HepG2 (cell line): ENCODE measurements at regions not wholly inside any gene's neighbourhood (a gene's known extent, or its start where the extent isn't known, plus 50 kb on each side); places are given as distances from the start of the nearest gene placed in this dataset.

ENCODE experiments used
- ATAC-seq: fragments of 200-7000 bp; cut with Tn5 transposase; 3 replicates; pipeline ENCODE4 v1.9.1; 2020; ENCODE audit warnings: mild to moderate bottlenecking, moderate library complexity
- BruUV-seq: library from RNA; stranded (reverse); fragments of 400-500 nt; replicated peaks from 2 replicates; lab custom pipeline; 2021; lab: Mats Ljungman, UMichigan
- CTCF ChIA-PET: fragments of 300-600 bp; formaldehyde crosslinking; extraction: SDS; loops from one replicate; lab custom pipeline; 2021; ENCODE audit warnings: low total read pairs, inconsistent platforms, low intra/inter-chr PET ratio; lab: Yijun Ruan, JAX
- POLR2A ChIA-PET: fragments of 350-600 bp; sonication (Branson Sonifier 250); formaldehyde crosslinking; loops from one replicate; lab custom pipeline; 2020; ENCODE audit warnings: antibody characterized with exemption, inconsistent platforms; lab: Yijun Ruan, JAX
- DNase-seq: peaks from one replicate; pipeline ENCODE4 v3.0.0-alpha.2; 2015; ENCODE audit warnings: low spot score
- FAIRE-seq: peaks from 3 replicates; lab custom pipeline; 2011; peaks lifted over from hg19 to GRCh38; lab: Jason Lieb, UNC
- H2AFZ ChIP-seq: one replicate; pipeline ENCODE4 v1.6.1; 2011; ENCODE audit warnings: low read length, inconsistent platforms
- H3K27ac ChIP-seq: fragments of 300-600 bp; 3 replicates; pipeline ENCODE4 v1.8.0; 2011; ENCODE audit warnings: mixed run types, mild to moderate bottlenecking, mixed read lengths, low read length, inconsistent platforms; ENCODE audit not compliant: insufficient read depth; ENCODE audit errors: extremely low read length
- H3K27me3 ChIP-seq, 2 experiments: fragments of 200-600 bp in 1 of 2; 2 replicates in 1 of 2; 3 replicates in 1 of 2; pipeline versions ENCODE4 v1.6.0 to v1.8.0; 2011; ENCODE audit warnings: low read length in 2 of 2, mild to moderate bottlenecking in 2 of 2, moderate library complexity in 2 of 2, inconsistent platforms in 1 of 2; ENCODE audit not compliant: insufficient read depth in 2 of 2, control insufficient read depth in 1 of 2
- H3K36me3 ChIP-seq, 2 experiments: fragments of 200-600 bp in 1 of 2; replicated peaks in 1 of 2; 2 replicates in 1 of 2; 3 replicates in 1 of 2; pipeline versions ENCODE4 v1.5.1 to v1.8.0; 2011; ENCODE audit warnings: low read length in 2 of 2, inconsistent platforms in 1 of 2; ENCODE audit not compliant: insufficient read depth in 2 of 2, control insufficient read depth in 1 of 2
- H3K4me1 ChIP-seq: 2 replicates; pipeline ENCODE4 v1.5.1; 2012; ENCODE audit warnings: low read length, inconsistent platforms; ENCODE audit not compliant: insufficient read depth
- H3K4me2 ChIP-seq: 2 replicates; pipeline ENCODE4 v1.6.0; 2011; ENCODE audit warnings: low read depth, low read length, inconsistent platforms
- H3K4me3 ChIP-seq, 3 experiments: fragments of 200-600 bp in 1 of 3; sonication (generic), shearing (Covaris generic) in 1 of 3; replicated peaks in 1 of 3; 2 replicates each; pipeline ENCODE4 v1.5.1; 2011 to 2016; ENCODE audit warnings: low read length in 3 of 3, inconsistent platforms in 2 of 3, low read depth in 2 of 3, mild to moderate bottlenecking in 2 of 3, control low read depth in 1 of 3, mixed read lengths in 1 of 3; ENCODE audit not compliant: insufficient read depth in 1 of 3
- H3K79me2 ChIP-seq: one replicate; pipeline ENCODE4 v1.6.1; 2011; ENCODE audit warnings: low read length, inconsistent platforms; ENCODE audit not compliant: insufficient read depth
- H3K9ac ChIP-seq: 2 replicates; pipeline ENCODE4 v1.6.0; 2011; ENCODE audit warnings: mild to moderate bottlenecking, low read depth, low read length, inconsistent platforms; ENCODE audit not compliant: insufficient read depth
- H3K9me3 ChIP-seq: 2 replicates; pipeline ENCODE4 v1.5.1; 2012; ENCODE audit warnings: mild to moderate bottlenecking, low read length
- H4K20me1 ChIP-seq: 2 replicates; pipeline ENCODE4 v1.6.0; 2011; ENCODE audit warnings: inconsistent platforms, mild to moderate bottlenecking, low read length, moderate library complexity; ENCODE audit not compliant: insufficient read depth
- CENPT ChIP-seq: sonication (generic); formaldehyde crosslinking; IDR thresholded peaks from 2 replicates; pipeline ENCODE4 v1.8.0; 2022; ENCODE audit warnings: low read depth, mild to moderate bottlenecking, moderate library complexity, missing genetic modification reagents
- DMTF1 ChIP-seq: sonication (generic); formaldehyde crosslinking; IDR thresholded peaks from 2 replicates; pipeline ENCODE4 v1.4.0; 2020; ENCODE audit warnings: mild to moderate bottlenecking, missing genetic modification reagents
- FOXA3 ChIP-seq: IDR thresholded peaks from 2 replicates; pipeline ENCODE4 v1.6.1; 2016; ENCODE audit warnings: missing genetic modification reagents, missing compliant biosample characterization
- GABPB1 ChIP-seq: IDR thresholded peaks from 2 replicates; pipeline ENCODE4 v1.6.1; 2016; ENCODE audit warnings: mild to moderate bottlenecking, missing genetic modification reagents, moderate library complexity, missing compliant biosample characterization
- MAFG ChIP-seq: sonication (generic); formaldehyde crosslinking; IDR thresholded peaks from 2 replicates; pipeline ENCODE4 v1.5.1; 2020; ENCODE audit warnings: mild to moderate bottlenecking, missing genetic modification reagents
- MED1 ChIP-seq: sonication (generic); formaldehyde crosslinking; IDR thresholded peaks from 2 replicates; pipeline ENCODE4 v1.4.0; 2020; ENCODE audit warnings: missing genetic modification reagents
- PAX8 ChIP-seq: sonication (generic); formaldehyde crosslinking; IDR thresholded peaks from 2 replicates; pipeline ENCODE4 v1.8.0; 2022; ENCODE audit warnings: mild to moderate bottlenecking, missing genetic modification reagents, borderline replicate concordance
- PAXIP1 ChIP-seq: sonication (generic); formaldehyde crosslinking; conservative IDR thresholded peaks from 2 replicates; pipeline ENCODE4 v1.4.0; 2020; ENCODE audit warnings: mild to moderate bottlenecking, missing genetic modification reagents, moderate library complexity
- THAP11 ChIP-seq: IDR thresholded peaks from 2 replicates; pipeline ENCODE4 v1.6.1; 2016; ENCODE audit warnings: missing biosample characterization, missing genetic modification reagents
- ZBTB39 ChIP-seq: sonication (generic); formaldehyde crosslinking; IDR thresholded peaks from 2 replicates; pipeline ENCODE4 v1.5.0; 2020; ENCODE audit warnings: missing genetic modification reagents
- ZNF138 ChIP-seq: sonication (generic); formaldehyde crosslinking; IDR thresholded peaks from 2 replicates; pipeline ENCODE4 v1.5.0; 2020; ENCODE audit warnings: mild to moderate bottlenecking, low read depth, missing genetic modification reagents
- ZNF552 ChIP-seq: sonication (generic); formaldehyde crosslinking; IDR thresholded peaks from 2 replicates; pipeline ENCODE4 v1.9.0; 2022; ENCODE audit warnings: missing genetic modification reagents, mild to moderate bottlenecking, borderline replicate concordance
- WGBS: methylation state at CpG from one replicate; pipeline ENCODE4 v1.1.6; 2017; ENCODE audit warnings: low lambda C conversion rate; 5-methylcytosine and 5-hydroxymethylcytosine counted together
- in situ Hi-C: cut with HindIII; loops from 2 replicates; pipeline ENCODE4 v1.10.0; 2017; ENCODE audit warnings: low pct_unique_long_range_greater_than_20kb; ENCODE audit not compliant: extremely low pct_ligation_motif_present
- intact Hi-C: fragments of 100-400 bp; cut with micrococcal nuclease; formaldehyde crosslinking; loops from one replicate; pipeline ENCODE4 v1.10.0; 2022; ENCODE audit not compliant: unreplicated experiment
- TF ChIP-seq, protein P1 (sequence below): sonication (generic); formaldehyde crosslinking; IDR thresholded peaks from 2 replicates; pipeline ENCODE4 v1.5.0; 2020; ENCODE audit warnings: missing genetic modification reagents
- TF ChIP-seq, protein P2 (sequence below): sonication (generic); formaldehyde crosslinking; IDR thresholded peaks from 2 replicates; pipeline ENCODE4 v1.4.0; 2020; ENCODE audit warnings: mild to moderate bottlenecking, low read depth, missing genetic modification reagents

GRCh38 chr14:85350667-85351066 lies 179.3 kb upstream of the FLRT2 start:
- whole genome bisulfite sequencing, result 11% methylated on average over 3 of the region's 3 CpGs
- POLR2A ChIA-PET, result no interaction called here
- intact Hi-C loops (no loop called here), in situ Hi-C loops (no loop called here)
- CTCF ChIA-PET, result no interaction called here
- Histone ChIP-seq H3K36me3 (no peaks in the 10 kb centered on the region), H3K4me2 (no peak overlapping the region), H3K9ac (no peak overlapping the region), H3K9me3 (peaks cover 80% of the 10 kb centered on the region), H4K20me1 (no peaks in the 10 kb centered on the region), H3K4me1 (no peaks in the 10 kb centered on the region), H3K79me2 (no peaks in the 10 kb centered on the region), H3K27me3 (no peaks in the 10 kb centered on the region), H2AFZ (no peak overlapping the region), H3K4me3 (no peak overlapping the region), H3K27ac (no peak overlapping the region)
- DNase-seq, result no peak
- BruUV-seq, result no TSS peak
- no peak for FAIRE-seq
- ATAC-seq, result no peak
- TF ChIP-seq, protein P1, sequence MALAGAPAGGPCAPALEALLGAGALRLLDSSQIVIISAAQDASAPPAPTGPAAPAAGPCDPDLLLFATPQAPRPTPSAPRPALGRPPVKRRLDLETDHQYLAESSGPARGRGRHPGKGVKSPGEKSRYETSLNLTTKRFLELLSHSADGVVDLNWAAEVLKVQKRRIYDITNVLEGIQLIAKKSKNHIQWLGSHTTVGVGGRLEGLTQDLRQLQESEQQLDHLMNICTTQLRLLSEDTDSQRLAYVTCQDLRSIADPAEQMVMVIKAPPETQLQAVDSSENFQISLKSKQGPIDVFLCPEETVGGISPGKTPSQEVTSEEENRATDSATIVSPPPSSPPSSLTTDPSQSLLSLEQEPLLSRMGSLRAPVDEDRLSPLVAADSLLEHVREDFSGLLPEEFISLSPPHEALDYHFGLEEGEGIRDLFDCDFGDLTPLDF (CRISPR knock-in tag), result no peak
- no peak for TF ChIP-seq PAX8 (CRISPR knock-in tag)
- no peak for TF ChIP-seq FOXA3 (CRISPR knock-in tag)
- no peak for TF ChIP-seq ZBTB39 (CRISPR knock-in tag)
- no peak for TF ChIP-seq ZNF552 (CRISPR knock-in tag)
- TF ChIP-seq GABPB1 (CRISPR knock-in tag), result no peak
- no peak for TF ChIP-seq PAXIP1 (CRISPR knock-in tag)
- no peak for TF ChIP-seq CENPT (CRISPR knock-in tag)
- no peak for TF ChIP-seq DMTF1
- TF ChIP-seq THAP11 (CRISPR knock-in tag), result no peak
- no peak for TF ChIP-seq MAFG (CRISPR knock-in tag)
- TF ChIP-seq MED1 (CRISPR knock-in tag), result no peak
- TF ChIP-seq, protein P2, sequence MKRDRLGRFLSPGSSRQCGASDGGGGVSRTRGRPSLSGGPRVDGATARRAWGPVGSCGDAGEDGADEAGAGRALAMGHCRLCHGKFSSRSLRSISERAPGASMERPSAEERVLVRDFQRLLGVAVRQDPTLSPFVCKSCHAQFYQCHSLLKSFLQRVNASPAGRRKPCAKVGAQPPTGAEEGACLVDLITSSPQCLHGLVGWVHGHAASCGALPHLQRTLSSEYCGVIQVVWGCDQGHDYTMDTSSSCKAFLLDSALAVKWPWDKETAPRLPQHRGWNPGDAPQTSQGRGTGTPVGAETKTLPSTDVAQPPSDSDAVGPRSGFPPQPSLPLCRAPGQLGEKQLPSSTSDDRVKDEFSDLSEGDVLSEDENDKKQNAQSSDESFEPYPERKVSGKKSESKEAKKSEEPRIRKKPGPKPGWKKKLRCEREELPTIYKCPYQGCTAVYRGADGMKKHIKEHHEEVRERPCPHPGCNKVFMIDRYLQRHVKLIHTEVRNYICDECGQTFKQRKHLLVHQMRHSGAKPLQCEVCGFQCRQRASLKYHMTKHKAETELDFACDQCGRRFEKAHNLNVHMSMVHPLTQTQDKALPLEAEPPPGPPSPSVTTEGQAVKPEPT, result no peak
- no peak for TF ChIP-seq ZNF138 (CRISPR knock-in tag)
